ENCODE measurements at regions not wholly inside any gene's neighbourhood (a gene's known extent, or its start where the extent isn't known, plus 50 kb on each side); places are given as distances from the start of the nearest gene placed in this dataset.

DNA sequence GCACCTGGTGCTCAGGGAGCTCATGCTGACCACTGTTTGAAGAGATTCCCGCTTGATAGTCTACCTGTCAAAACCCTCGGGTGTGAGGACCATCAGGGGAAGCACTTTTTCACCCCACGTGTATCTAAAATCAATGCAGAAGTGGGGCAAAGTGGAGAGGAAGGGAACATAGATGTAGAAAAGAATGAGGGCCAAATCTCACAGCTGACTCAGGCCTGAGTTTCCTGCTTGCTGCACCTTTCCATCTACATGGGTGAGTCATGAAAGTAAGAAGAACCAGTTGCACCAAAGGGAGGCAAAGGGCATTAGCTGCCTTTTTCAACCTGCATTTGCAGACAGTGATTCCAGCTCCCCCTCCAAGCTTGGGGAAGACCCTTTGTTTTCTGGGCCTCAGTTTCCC, 100.2 kb upstream of the MYCN start:
- no peak for DNase-seq (ENCODE audit: low spot score)

DNA sequence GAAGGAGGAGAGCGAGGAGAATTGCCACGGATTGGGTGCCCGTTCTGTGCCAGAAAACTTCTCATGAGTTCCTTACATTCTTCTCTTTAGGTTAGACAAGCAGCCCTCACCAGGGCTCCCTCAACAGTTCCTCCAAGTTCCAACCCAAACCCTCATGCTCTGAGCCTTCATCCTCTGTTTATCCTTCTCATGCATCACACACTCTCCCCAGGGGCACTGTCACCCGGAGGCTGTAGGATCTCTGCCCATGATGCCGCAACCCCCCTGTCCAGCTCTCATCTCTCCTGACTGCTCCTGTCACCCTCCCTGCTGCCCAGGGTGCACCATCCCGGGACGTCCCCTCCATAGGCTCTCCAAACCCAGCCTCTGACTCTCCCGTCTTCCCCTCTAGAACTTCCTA, 99.4 kb upstream of the MYCN start:
- no peak for DNase-seq (ENCODE audit: low spot score)
- TF ChIP-seq, protein P1, sequence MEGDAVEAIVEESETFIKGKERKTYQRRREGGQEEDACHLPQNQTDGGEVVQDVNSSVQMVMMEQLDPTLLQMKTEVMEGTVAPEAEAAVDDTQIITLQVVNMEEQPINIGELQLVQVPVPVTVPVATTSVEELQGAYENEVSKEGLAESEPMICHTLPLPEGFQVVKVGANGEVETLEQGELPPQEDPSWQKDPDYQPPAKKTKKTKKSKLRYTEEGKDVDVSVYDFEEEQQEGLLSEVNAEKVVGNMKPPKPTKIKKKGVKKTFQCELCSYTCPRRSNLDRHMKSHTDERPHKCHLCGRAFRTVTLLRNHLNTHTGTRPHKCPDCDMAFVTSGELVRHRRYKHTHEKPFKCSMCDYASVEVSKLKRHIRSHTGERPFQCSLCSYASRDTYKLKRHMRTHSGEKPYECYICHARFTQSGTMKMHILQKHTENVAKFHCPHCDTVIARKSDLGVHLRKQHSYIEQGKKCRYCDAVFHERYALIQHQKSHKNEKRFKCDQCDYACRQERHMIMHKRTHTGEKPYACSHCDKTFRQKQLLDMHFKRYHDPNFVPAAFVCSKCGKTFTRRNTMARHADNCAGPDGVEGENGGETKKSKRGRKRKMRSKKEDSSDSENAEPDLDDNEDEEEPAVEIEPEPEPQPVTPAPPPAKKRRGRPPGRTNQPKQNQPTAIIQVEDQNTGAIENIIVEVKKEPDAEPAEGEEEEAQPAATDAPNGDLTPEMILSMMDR (IDR thresholded peaks at IDR 0.05; ENCODE audit: extremely low read depth, missing control alignments), result no peak

More for the DNA sequence above, 100.2 kb upstream of the MYCN start:
- TF ChIP-seq, protein P1 (IDR thresholded peaks at IDR 0.05; ENCODE audit: extremely low read depth, missing control alignments), result no peak

DNA sequence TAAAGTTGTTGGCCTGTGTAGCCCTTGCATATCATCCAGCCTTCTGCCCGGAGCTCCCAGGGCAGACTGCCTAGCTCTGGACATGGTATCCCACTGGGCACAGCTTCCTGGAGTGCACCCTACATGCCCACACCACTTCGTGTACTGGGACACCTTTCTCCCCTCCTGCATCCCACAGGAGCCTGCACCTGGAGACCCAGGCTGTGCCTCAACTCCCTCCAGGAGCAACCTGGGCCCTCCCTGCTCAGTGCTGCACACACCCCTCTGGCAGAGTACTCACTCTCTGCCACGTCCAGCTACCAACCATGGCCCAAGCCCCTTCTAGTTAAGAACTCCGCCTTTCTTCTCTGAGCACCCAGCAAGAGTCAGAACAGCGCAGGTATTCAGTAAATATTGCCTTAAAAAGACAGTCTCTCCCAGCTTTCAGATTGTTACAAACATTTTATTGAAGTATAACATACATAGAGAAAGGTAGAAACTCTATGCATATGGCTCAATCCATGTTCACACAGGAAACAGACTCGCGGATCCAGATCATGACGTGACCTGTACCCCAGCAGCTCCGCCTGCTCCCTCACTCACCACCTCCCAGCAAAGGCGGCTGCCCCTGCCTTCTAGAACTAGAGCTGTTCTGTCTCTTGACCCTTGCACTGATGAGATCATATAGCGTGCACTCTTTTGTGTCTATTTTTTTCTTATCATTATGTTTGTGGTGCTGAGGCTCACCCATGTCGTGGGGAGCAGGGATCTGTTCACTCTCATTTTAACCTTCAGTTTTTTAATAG, 98.4 kb upstream of the MYCN start:
- DNase-seq (ENCODE audit: low spot score), result no peak
- TF ChIP-seq, protein P1 (IDR thresholded peaks at IDR 0.05; ENCODE audit: extremely low read depth, missing control alignments), result no peak

DNA sequence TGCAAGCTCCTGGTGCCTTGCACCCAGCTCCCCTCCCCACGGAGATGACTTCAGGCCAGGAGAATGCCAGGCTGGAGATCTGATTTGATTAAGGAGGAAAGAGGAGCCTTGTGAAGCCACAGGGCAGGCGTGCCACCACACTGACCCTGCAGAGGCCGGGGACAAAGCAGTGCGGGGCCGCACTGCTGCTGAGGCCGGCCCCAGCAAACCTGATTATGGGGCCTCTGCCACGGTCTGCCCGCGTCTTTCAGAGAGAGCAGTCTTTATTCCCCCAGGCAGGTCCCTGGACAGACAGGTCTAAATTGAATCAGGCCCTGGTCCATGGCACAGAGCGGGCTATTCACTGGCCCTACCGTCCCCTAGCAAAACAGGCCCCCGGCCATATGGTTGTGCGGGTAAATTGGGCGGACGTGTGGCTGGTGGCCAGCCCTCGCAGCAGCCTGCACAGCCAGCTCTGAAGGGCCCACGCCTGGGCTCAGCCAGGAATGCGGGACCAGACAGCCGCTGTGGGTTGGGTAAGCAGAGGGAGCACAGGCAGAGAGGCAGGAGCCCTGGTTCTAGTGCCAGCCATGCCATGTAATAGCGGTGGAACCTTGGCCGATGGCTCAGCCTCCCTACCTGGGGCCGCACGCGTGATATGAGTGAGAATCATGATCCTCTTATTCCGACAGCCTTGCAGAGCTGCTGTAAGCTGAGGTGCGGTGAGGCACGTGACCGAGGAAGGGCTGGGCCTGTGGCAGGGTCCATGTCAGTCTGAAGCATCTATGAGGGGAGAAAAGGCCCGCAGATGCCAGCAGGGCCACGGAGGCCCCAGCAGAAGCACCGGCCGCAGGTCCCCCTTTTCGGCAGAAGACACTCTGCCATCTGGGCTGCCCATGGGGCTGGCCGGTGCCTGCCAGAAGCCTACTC, 97.3 kb upstream of the MYCN start:
- TF ChIP-seq, protein P1 (IDR thresholded peaks at IDR 0.05; ENCODE audit: extremely low read depth, missing control alignments), result no peak
- no peak for DNase-seq (ENCODE audit: low spot score)

GRCh38 chr2:15844211-15844801, 96.0 kb upstream of the MYCN start:
- DNase-seq (ENCODE audit: low spot score), result no peak
- TF ChIP-seq, protein P1 (IDR thresholded peaks at IDR 0.05; ENCODE audit: extremely low read depth, missing control alignments), result no peak

- no peak for DNase-seq (ENCODE audit: low spot score)
- TF ChIP-seq, protein P1 (IDR thresholded peaks at IDR 0.05; ENCODE audit: extremely low read depth, missing control alignments), result no peak
Measured at GRCh38 chr2:15845294-15845693, 95.1 kb upstream of the MYCN start.
